HepG2 (cell line): ENCODE measurements at regions not wholly inside any gene's neighbourhood (a gene's known extent, or its start where the extent isn't known, plus 50 kb on each side); places are given as distances from the start of the nearest gene placed in this dataset.

Experiments
- CHD4 ChIP-seq: fragments of 200-600 bp; sonication (generic); IDR thresholded peaks from 2 replicates; pipeline ENCODE4 v1.7.0; 2017; ENCODE audit warnings: mild to moderate bottlenecking, low read length, borderline replicate concordance
- MAFK ChIP-seq, 2 experiments: IDR thresholded peaks in 1 of 2; conservative IDR thresholded peaks in 1 of 2; 2 replicates each; pipeline ENCODE4 v1.6.1; 2011; ENCODE audit warnings: improper control_type of control experiment in 2 of 2, low read length in 2 of 2
- MXI1 ChIP-seq: IDR thresholded peaks from 3 replicates; pipeline ENCODE4 v1.6.1; 2012; ENCODE audit warnings: low read depth, low read length, inconsistent platforms, borderline replicate concordance
- NFE2L1 ChIP-seq: sonication (generic); formaldehyde crosslinking; IDR thresholded peaks from 2 replicates; pipeline ENCODE4 v1.4.0; 2020; ENCODE audit warnings: missing genetic modification reagents, mild to moderate bottlenecking, borderline replicate concordance
- POLR2A ChIP-seq, 2 experiments: IDR thresholded peaks; 2 replicates each; pipeline ENCODE4 v1.6.1; 2011; ENCODE audit warnings: low read depth in 2 of 2, low read length in 2 of 2, mild to moderate bottlenecking in 1 of 2, moderate library complexity in 1 of 2; ENCODE audit not compliant: insufficient read depth in 1 of 2
- SMAD1 ChIP-seq: sonication (generic); formaldehyde crosslinking; IDR thresholded peaks from 2 replicates; pipeline ENCODE4 v1.4.0; 2020; ENCODE audit warnings: missing genetic modification reagents, low read depth, mild to moderate bottlenecking, borderline replicate concordance
- ZNF589 ChIP-seq: sonication (generic); formaldehyde crosslinking; conservative IDR thresholded peaks from 2 replicates; pipeline ENCODE4 v1.8.0; 2022; ENCODE audit warnings: mild to moderate bottlenecking, moderate library complexity, missing genetic modification reagents
- ZNF687 ChIP-seq: sonication (generic); formaldehyde crosslinking; IDR thresholded peaks from 2 replicates; pipeline ENCODE4 v1.5.1; 2020; ENCODE audit warnings: mild to moderate bottlenecking, missing genetic modification reagents, moderate library complexity

DNA sequence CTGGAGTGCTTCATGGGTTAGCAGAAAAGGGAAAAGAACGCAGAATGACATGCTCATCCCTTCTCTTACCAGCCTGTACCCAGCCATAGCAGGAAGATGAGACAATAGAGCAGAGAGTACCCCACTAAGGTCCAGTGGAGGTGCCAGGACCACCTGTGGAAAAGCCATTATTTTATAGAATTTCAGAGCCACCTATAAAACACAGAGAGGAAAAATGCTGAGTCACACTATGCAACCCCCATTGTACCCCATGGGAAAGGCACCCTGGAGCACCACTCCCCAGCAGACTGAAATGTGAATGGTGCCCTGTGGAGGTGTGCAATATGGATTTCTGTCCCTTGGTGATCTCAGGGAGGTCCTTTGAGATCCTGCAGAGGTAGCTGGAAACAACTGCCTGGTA is 97.2 kb downstream of the HES1 start:
- TF ChIP-seq POLR2A (IDR thresholded peaks at IDR 0.05; ENCODE audit: insufficient read depth in 1 of 2, low read depth in 2 of 2, low read length in 2 of 2) (no peak), ZNF589 (CRISPR knock-in tag) (no peak), CHD4 (no peak), NFE2L1 (CRISPR knock-in tag) (no peak), ZNF687 (CRISPR knock-in tag) (no peak), SMAD1 (CRISPR knock-in tag) (no peak), MXI1 (no peak), MAFK (conservative IDR thresholded peaks at IDR 0.05 in 1 of 2, IDR thresholded peaks at IDR 0.05 in 1 of 2; ENCODE audit: low read length in 2 of 2) (peak; percentile 47 to 64; a peak in 3 of 4 replicates)
